GM21576 (cell line): ENCODE measurements at regions not wholly inside any gene's neighbourhood (a gene's known extent, or its start where the extent isn't known, plus 50 kb on each side); places are given as distances from the start of the nearest gene placed in this dataset.

ENCODE experiments used
- ATAC-seq: cut with Tn5 transposase; IDR thresholded peaks from one replicate; pipeline ENCODE4 v1.9.1; 2021; ENCODE audit warnings: mild to moderate bottlenecking, moderate library complexity; ENCODE audit not compliant: unreplicated experiment

GRCh38 chr11:134712228-134713145 lies 300.4 kb upstream of the B3GAT1 start:
- no peak for ATAC-seq

DNA sequence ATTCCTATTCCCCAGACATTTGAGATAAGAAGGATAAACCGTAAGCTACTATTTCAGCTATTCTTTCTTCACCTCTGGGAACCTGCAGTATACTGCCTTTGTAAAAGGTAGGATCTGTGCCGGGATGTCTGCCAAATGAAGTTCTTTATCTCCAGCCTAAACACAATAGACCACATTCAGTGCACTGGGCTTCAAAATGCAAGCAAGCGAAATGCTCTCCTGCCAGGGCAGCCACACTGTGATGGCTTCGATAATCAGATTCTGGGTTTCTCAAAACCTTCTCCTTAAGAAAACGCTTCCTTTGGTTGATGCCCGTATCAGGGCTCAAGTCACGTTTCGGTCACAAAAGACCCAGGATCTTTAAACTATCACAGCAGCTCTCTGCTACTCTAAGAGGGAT lies 299.5 kb upstream of the B3GAT1 start:
- ATAC-seq, result no peak

DNA sequence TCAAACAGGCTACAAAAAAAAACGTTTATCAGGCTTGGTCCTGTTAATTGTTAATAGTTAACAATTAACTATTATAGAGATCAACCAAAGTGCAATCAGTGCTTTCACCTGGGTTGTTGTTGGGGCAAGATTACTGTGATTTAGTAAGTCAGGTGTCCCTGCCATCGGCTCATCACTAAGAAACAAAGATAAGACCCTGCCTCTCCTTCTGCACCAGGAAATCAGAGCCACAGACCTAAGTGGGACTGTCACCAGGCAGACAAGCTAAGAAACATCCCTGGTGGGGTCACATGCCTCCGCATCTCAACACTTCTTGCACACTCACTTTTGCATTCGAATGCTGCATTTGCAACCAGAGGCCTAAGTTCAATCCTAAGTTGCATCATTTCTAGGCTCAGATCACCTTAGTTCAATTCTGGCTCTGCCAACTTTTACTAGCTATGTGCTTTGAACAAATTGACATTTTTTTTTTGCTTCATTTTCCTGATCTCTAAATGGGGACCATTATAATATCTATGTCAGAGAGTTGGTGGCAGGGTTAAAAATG lies 298.9 kb upstream of the B3GAT1 start:
- no peak for ATAC-seq

- ATAC-seq, result no peak
These were observed 293.8 kb upstream of the B3GAT1 start for GRCh38 chr11:134705858-134706257.

DNA sequence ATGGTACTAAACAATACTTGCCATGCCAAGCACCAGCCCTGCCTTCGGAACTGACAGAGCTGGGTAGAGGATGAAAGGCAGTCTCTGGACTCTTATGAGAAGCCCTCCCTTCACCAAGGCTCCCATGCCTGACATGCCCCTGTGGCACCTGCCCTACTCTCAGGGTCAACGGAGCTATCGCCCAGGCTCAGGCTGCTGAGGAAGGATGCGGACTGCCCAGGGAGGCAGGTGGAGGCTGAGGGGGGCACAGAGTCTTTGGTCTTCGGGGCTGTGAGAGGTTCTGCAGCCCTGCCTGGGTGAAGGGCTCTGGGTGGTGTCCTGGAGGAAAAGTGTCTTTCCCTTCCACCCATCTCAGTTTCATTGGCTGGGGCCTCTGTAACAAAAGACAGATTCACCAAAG lies 290.8 kb upstream of the B3GAT1 start:
- ATAC-seq, result no peak

DNA sequence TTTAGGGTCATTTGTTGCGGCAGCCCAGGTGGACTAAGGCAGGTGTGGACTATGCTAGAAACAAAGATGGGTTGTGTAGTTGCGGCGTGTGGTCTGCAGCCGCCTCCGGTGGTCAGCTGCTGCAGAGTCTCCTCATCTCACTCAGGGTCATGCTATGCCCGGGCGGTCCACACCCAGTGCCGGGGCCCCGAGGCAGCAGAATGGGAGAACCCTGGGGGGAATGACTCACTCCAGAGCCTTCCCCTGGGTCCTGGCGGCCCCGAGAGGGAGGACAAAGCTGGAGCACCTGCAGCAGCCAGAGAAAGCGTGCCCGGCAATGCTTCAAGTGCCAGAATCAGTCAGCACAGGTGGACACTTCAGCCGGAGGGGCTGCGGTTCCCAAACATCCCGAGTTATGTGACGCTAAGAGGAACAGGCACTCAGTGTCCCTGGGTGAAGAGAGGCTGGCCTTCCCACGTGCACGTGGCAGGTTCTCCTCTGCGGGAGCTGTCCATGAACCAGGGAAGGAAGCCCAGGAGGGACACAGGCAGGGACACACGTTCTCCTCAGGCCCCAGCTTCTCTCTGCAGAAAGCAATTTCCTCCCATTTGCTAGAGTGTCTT lies 289.6 kb upstream of the B3GAT1 start:
- ATAC-seq, result no peak

DNA sequence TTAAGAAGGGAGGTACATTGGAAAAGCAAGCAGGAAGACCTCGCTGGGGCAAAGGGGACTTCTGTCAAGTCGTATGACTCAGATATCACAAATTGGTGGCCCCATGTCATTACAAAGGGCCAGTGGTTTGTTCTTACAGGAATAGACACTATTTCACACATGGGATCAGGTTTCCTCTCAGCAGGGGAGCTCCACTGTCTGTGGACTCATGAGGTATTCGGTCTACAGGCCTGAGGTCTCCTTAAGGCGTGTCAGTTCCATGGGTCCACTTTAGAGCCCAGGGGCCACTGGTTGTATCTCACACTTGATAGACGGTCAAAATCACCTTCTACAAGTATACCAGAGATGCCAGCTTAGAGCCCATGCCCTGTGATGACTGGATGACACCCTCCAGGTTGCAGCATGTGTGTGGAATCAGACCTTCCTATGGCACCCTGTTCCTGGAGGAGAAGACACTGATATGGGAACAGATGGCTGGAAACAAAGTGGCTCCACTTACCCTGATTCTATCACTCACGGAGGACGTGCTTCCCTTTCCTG lies 288.1 kb upstream of the B3GAT1 start:
- no peak for ATAC-seq

DNA sequence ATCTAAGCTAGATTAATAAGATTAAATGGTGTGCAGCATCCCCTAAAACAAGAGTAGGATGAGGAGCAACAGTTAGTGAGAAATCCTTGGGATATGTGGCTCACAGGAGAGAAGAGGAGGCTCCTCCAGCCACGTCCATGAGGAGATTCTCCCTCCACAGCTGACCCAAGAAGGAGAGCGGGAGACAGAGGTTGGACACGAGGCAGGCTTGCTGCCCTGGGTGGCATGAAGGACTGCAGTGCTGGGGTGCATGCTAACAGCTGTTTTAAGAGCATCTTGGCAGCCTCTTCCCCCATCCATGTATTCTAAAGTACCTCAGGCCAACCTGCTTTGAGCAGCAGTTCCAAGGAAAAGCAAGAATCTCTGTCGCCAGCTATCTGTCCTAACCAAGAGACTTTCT lies 284.4 kb upstream of the B3GAT1 start:
- ATAC-seq, result no peak

- no peak for ATAC-seq
These were observed 279.9 kb upstream of the B3GAT1 start for GRCh38 chr11:134691985-134692384.

DNA sequence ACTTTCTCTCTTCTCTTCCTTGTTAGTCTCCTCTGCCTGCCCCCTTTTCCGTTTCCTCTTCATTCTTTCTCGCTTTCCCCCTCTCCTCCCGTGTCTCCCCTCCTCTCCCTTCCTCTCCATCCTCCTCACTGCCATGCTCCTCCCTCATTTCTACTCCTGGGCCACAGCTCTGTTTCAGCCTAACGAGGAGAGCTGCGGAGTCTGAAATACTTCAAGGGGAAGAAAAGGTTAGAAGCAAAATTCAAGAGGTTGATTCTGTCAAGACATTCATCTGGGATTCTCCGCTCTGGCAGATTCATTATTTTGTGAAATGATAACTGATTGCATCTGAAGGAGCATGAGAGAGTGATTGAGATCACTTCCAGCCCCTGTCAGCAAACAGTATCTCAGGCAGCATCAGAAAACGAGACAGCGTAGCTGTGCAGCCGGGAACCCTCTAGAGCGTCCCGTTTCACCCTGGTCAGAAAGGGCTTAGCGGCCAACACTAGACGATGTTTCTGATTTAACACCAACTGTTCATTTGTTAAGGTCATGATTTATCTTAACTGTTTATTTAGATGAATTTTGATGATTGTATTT lies 279.3 kb upstream of the B3GAT1 start:
- no peak for ATAC-seq

DNA sequence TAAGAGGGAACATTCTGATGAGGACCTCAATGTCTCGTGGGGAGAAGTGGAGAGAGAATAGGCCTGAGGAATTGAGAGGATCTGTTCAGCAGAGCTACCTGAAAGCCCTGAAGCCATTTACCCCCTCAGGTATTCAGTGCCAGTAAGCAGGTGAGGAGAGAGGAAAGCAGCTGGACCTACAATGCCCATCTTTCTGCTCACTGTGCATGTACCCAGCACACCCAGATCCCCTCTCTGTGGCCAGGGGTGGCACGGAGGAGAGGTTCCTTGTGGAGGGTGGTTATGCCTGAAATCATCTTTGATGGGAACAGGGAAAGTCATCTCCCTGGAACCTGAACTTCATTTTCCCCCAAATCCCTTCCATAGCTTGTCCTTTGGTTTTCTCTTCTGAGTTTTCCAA lies 277.8 kb upstream of the B3GAT1 start:
- no peak for ATAC-seq

DNA sequence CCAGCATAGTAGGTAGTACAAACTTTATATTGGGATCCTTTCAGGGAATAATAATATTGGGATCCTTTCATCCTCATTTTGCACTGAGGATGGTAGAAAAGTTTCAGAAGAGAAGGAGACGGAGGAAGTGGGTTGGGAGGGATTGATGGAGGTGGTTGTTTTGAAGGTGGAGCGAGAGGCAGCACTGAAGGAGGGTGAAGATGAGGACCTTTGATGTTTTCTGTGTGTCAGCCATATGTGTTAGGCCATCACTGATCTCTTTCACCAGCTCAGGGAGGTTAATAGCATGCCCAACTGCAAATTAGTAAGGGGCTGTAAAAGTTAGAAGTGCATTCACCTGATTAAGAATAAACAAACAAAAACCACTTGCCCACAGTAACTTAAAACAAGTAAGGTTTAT lies 275.5 kb upstream of the B3GAT1 start:
- ATAC-seq, result no peak

DNA sequence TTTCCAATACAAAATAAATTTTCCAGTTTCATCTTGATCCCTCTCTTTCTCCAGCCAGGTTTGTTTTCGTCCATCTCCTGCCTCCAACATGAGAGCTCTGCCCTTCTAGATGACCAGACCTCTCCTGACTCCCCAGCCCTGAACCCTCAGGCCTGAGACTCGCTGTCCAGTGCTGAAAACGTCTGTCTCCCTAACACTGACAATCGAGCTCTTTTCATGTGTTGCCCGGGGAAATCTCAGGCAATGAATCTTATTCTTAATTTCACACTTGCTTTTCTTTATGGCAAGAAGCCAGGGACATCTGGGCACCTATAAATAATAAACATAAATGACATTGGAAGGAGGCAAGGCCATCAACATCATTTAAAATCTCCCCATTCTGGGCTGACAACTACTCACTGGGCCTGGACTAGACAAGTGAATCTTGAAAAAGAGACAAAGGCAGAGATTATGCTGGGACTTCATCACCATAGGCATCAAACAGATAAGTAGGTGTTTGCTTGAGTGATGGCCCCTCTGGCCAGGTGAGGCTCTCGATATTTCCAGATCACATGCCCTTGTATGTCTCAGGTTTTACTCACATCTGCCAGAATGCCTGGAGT lies 274.5 kb upstream of the B3GAT1 start:
- ATAC-seq, result no peak

DNA sequence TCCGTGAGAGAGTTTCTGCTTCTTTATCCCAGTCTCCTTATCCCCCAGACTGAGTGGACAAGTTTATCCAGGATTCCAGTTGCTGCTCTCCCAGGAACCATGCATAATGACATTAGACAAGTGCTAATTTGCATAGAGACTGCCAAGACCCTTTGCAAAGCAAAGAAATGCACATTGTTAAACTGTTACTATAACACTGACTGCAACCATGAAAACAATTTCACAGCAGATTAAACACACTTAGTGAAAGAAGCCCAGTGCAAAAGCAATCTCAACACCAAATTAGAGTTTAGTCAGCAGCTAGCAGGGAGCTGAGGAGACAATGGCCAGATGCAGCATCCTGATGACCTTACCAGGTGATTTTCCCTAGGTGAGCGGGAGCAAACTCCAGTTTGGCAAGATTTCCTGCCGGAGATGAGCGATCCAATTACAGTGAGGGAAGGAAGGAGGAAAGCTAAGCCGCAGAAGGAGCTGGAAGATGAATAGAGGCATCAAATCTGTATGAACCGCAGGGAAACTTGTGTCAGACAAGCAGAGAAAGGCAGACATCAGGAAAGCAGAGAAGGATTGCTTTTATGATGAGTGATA lies 273.8 kb upstream of the B3GAT1 start:
- ATAC-seq, result no peak

- ATAC-seq, result no peak
These were observed 272.5 kb upstream of the B3GAT1 start for GRCh38 chr11:134684576-134684975.

- ATAC-seq, result no peak
These were observed 271.8 kb upstream of the B3GAT1 start for GRCh38 chr11:134683860-134684259.

DNA sequence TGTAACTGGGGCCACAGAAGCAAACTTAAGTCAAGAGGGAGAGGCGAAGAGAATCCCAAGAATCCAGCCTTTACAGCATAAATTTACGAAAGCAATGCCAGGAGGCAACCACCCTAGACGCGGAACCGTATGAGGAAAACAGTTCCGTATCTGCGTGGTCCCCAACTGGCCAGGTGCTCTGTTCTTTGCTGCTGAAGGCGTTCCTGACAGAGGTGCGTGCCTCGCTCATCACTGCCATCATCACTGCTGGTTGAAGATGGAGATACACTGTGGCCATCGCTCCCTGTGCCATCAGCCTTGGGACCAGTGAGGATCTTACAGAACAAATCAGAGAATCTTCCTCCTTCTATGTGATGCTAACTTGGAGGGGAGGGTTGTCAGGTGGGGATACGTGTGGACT lies 270.5 kb upstream of the B3GAT1 start:
- ATAC-seq, result no peak

GRCh38 chr11:134679592-134679991 lies 267.6 kb upstream of the B3GAT1 start:
- no peak for ATAC-seq

DNA sequence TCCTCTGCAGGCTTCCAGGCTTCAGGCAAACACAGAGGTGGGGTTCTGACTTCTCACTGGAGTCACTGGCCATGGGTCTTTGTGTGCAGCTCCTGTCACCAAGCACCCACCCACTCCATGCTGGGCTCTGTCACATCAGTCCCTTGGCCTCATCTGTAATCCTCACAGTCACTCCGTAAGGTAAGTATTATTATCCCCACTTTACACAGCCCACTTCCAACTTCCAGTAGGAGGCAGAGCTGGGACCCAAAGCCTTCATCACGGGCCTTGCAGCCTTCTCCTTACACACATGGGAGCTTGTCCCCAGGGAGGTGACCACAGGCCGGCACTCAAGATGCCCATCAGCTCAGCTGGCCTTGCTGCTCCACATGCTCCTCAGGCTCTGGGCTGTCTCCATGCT lies 266.7 kb upstream of the B3GAT1 start:
- no peak for ATAC-seq

GRCh38 chr11:134677891-134678551 lies 266.0 kb upstream of the B3GAT1 start:
- ATAC-seq, result no peak
